Epidermal melanocyte (primary cell): ENCODE measurements at regions not wholly inside any gene's neighbourhood (a gene's known extent, or its start where the extent isn't known, plus 50 kb on each side); places are given as distances from the start of the nearest gene placed in this dataset.
"Not testable (repeated sequence)": the region's sequence is repeated elsewhere in the genome, so short reads cannot be mapped to it uniquely, and the experiment has no call there.

Experiments
- DNase-seq: peaks from one replicate; pipeline ENCODE4 v3.0.0; 2011; ENCODE audit warnings: low spot score; ENCODE audit not compliant: insufficient read length

DNA sequence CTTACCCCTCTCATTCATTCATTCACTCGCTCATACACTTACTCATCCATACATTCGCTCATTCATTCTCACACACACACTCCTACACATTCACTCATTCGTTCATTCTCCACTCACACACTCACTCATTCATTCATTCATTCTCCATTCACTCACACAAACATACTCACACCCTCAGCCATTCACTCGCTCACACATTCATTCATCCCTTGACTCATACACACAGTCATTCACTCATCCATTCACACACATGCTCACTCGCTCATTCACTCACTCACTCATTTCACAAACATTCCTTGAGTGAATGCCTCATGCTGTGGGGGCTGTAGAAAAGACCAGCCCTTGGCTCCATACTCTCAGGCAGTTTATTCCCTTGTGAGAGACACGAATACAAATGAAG lies 151.1 kb upstream of the MAMLD1 start:
- no peak for DNase-seq

DNA sequence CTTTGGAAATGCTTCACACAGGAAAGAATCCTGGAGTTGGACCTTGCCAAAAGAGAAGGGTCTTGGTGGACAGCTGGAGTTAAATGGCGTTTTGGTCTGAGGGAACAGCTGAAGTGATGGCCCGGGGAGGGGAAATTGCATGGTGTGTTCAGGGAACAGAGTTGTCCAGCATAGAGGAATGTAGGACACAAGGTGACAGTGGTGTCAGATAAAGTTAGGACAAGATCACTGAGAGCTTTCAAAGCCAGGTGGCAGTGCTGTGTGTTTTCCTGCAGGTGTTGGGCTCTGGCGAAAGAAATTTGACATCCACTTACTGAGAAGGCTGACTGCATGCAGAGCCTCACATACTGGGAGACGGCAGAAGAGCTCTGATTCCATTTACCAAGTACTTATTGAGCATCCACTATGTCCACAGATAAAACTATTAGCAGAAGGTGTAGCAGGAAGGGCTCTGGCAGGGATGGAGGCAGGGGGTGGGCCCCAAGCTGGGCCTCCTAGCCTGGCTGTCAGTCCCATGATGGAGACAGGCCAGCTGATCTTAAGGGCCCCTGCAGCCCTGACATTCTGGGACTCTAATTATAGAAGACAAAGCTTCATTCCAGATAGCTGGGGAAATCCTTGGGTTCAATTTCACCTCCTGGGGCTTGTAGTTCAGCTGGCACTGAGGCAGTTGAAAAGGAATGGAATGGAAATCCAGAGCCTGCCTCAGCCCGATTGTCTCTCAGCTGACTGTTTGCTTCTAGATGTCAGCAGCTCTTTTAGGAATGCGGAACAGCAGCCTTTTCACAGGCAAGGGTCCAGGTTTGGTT lies 150.2 kb upstream of the MAMLD1 start:
- no peak for DNase-seq

GRCh38 chrX:150213481-150214030 lies 149.6 kb upstream of the MAMLD1 start:
- DNase-seq = no peak

- not testable (repeated sequence) for DNase-seq
These were observed 147.1 kb upstream of the MAMLD1 start for GRCh38 chrX:150216000-150216399.

DNA sequence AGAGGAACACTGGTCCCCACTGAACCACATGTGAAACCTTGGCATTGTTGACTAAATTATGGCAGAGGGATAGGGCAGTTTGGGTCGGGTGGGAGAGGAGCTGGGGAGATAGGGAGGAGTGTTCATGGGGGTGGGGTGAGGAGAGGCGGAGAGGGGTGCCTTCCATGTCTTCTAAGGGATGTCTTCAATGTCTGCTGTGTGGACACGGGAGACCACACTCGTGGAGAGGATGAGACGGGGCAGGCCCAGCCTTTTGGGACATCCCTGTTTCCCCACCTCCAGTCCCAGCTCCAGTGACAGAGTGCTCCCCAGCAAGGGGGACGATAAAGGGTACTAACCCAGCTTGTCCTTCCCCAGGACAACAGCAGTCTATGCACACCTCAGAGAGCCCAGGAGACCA lies 146.4 kb upstream of the MAMLD1 start:
- DNase-seq = no peak

DNA sequence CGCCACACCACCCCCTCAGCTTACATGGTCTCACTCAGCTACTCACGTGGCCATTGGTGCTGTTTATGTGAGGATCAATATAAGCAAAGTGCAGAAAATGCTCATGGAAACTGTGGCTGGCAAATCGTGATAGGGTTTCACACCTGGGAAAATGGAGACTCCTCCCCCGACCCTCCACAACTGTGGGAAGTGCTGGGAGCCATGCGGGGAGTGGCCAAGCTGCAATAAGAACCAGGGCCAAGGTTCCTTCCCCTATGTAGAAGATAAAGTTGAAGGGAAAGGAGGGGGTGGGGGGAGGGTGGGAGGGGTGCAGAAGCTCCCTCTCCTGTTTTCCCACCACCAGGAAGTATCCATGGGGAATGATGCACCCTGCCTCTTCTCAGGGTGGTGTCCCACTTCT lies 145.5 kb upstream of the MAMLD1 start:
- DNase-seq = no peak

DNA sequence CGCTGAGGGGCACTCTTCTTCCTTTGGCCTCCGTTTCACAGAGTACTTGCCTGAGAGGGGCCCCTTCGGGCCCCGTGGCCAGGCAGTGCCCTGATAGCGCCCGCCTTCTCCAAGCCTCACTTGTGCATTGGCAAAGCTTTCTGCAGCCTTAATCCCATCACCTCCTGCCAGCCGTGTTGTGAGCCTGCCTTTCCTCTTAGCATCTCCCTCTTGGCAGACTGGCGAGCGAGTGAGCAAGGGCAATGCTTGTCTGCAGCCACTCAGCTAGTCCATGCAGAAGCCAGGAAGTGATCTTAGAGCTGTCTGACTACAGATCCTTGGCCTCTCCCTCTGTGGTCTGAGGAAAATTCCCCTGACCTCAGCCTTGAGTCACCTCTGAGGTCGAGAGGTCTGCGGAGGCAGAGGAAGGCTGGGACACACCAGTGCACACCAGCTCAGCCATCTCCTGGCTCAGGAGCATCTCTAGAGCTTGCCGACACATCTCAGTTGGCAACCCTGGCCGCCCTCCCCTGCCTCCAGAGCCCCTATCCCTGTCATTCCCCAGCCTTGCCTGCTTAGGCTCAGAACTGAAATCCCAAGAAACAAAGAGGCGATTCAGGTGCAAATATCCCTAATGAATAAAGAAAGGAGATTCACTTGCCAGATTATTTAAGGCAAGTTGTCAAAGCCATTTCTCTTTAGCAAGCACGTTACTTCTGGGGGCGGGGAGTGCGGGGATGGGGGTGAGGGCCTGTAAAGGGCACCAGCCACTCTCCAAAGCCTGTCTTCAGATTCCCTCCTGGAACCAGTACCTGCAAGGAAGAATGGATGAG lies 143.5 kb upstream of the MAMLD1 start:
- DNase-seq = no peak

DNA sequence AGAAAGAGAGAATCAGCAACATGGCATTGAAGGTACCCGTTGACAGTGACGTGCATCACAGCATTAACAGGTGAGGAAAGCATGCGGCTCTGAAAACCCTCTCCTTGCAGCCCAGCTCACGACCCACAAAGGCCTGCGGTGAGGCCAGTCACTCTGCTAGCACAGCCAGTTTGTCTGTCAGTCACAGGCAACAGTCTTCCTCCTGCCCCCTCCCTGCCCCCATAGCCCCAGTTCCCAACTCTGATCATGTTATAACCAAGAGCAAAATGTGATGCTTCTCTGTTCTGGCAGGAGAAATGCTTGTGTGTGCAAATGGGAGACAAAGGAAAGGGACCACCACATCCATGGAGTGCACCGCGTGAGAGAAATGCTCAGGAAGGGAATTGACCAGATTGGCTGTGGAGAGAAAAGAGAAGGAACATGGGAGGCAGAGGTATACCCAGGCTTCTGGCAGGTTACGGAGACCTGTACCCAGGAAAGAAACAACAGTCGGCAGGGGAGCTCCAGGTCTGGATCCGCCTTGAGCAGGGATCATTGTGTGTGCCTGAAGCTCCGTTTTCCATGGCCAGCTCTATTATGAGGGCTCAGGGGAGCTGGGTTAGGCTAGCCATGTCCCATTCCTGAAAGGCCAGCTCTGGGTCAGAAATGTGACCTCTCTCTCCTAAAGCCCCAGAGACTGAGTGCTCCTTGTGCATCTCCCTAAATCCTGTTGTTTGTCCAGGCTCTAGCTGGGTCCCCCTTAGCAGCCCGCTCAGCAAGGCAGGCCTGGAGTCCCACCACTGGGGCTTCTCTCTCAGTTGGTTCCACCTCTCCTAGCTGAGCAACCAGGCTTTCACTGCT lies 139.7 kb upstream of the MAMLD1 start:
- no peak for DNase-seq

- DNase-seq = no peak
These were observed 138.4 kb upstream of the MAMLD1 start for GRCh38 chrX:150224676-150225075.

- no peak for DNase-seq
These were observed 137.9 kb upstream of the MAMLD1 start for GRCh38 chrX:150225266-150225665.

GRCh38 chrX:150225756-150226155 lies 137.4 kb upstream of the MAMLD1 start:
- DNase-seq = no peak

- no peak for DNase-seq
These were observed 136.7 kb upstream of the MAMLD1 start for GRCh38 chrX:150226223-150226965.

DNA sequence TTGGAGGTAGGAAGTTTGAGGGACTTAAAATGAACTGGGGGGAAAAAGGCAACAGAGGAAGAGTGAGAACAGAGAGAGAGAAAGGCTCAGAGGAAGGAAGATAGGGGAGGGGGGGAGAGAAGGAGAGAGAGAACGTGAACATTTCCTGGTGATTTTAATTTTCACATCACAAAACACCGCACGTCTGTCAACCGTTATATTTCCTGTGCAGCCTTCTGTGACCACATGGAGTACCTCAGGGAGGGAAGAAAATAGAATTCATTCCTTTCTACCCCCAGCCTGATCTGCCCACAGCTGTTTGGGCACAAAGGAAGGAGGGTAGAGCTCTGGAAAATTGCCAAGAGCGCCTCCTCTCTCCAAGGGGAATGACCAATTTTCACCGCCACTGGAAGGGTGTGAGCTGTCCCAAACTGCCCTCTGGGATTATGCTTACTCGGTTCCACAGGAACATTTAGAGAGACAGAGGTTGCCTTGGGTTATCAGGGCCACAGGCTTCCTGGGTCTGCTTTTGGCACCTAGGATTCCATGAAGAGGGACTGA lies 135.7 kb upstream of the MAMLD1 start:
- no peak for DNase-seq

- DNase-seq = no peak
These were observed 135.2 kb upstream of the MAMLD1 start for GRCh38 chrX:150227873-150228410.

- no peak for DNase-seq
These were observed 134.7 kb upstream of the MAMLD1 start for GRCh38 chrX:150228431-150228830.

- no peak for DNase-seq
These were observed 134.1 kb upstream of the MAMLD1 start for GRCh38 chrX:150229030-150229429.

DNA sequence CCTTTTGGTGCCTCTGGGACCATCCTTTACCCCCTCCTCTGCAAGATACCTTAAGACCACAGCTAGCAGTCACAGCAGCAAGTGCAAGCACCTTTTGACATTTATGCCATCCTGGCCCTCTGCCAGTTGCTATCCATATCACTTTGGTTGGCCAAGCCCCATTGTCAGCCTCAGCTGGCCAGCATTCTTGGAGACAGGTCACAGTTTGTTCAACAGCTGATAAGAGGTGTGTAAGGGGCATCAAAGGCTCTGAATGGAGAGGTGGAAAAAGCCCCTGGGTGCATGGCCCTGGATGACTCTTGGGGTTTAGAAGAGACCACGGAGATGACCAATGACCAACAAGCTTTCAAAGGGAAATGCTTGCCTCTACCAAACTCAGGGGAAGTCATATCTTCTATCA lies 133.6 kb upstream of the MAMLD1 start:
- DNase-seq = no peak

- not testable (repeated sequence) for DNase-seq
These were observed 132.2 kb upstream of the MAMLD1 start for GRCh38 chrX:150230952-150231351.

DNA sequence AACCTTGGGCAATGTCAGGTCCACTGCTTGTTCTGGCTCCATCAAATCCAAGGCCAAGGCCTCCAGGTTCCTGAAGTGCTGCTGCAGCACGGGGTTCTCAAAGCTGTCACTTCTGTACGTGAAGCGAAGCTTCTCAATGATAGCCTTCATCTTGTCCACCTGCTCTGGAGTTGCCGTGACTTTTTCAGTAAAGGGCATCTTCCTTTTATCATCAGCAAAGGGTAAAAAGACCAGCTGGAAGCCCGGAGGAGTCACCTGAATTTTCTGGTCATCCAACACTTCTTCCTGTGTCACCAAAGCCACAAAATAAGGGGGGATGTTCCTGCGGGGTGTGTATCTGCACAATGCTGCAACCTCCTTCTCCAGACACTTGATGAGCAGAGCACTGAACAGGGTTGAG lies 131.7 kb upstream of the MAMLD1 start:
- not testable (repeated sequence) for DNase-seq

- not testable (repeated sequence) for DNase-seq
These were observed 130.9 kb upstream of the MAMLD1 start for GRCh38 chrX:150232222-150232621.
